Fibroblast of skin of right quadriceps (primary cell): ENCODE measurements at regions not wholly inside any gene's neighbourhood (a gene's known extent, or its start where the extent isn't known, plus 50 kb on each side); places are given as distances from the start of the nearest gene placed in this dataset.
A peak's percentile ranks its signal among the peaks of the same experiment; 100 is the strongest.
"Not testable (repeated sequence)": the region's sequence is repeated elsewhere in the genome, so short reads cannot be mapped to it uniquely, and the experiment has no call there.

Experiments used
- DNase-seq: peaks from one replicate; pipeline ENCODE4 v3.0.0-alpha.2; 2013

DNA sequence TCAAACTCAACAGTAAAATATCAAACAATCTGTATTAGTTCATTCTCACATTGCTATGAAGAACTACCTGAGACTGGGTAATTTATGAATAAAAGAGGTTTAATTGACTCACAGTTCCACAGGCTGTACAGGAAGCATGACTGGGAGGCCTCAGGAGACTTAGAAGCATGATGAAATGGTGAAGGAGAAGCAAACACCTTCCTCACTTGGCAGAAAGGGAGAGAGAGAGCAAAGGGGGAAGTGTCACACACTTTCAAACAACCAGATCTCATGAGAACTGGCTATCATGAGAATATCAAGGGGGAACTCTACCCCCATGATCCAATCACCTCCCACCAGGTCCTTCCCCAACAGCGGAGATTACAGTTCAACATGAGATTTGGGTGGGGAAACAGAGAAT, 198.5 kb upstream of the CRIM1 start:
- not testable (repeated sequence) for DNase-seq

GRCh38 chr2:36147670-36148390, 207.7 kb upstream of the CRIM1 start:
- no peak for DNase-seq

DNA sequence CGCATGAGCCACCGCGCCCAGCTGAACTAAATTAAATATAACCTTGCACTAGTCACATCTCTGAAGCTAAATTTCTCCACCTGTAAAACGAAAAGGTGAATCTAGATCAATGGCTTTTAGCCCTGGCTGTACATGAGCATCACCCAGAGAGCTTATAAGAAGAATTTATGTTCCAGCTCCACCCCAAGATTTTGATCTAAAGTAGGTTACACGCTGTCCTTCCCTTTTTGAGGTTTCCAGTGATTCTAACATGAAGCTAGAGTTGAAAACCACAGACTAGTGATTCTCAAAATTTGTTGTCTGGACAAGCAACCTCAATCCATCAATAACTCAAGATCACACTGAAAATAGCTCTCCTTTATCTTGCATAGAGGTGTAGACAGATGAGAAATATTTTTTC, 208.8 kb upstream of the CRIM1 start:
- no peak for DNase-seq

DNA sequence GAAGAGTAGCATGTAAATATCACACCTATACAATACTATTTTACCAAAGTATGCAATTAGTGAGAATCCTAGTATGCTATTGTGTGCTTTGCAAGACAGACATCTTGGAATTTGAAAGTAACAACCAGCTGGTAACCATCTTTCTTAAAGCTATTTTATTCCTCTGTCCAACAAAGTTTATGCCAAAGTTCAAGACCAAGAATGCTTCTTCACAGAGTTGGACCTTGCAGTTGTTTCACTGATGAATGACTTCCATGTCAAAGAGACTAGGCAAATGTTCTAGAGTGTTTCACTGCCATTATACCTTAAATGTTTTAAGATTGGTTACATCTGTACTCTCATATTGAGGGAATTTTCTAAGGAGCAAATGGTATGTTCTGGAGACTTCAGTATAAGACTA, 215.2 kb upstream of the CRIM1 start:
- no peak for DNase-seq

DNA sequence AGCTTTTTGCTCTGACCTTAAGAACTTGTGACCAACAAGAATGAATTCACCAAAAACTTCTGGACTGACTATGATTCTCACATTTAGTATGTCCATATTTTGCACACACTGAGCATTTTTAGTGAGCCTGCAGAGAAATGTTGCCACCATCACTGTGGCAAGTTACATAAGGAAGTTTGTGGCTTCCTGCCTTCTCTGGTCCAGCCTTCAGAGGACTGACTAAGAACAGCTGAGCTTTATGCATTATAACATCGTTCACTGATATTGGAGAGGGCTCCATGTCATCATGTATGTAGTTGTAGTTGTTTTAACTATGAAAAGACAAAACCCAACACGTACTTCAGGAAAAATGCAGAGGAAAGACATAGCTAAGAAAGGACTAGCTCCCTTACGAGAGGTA, 218.0 kb upstream of the CRIM1 start:
- no peak for DNase-seq

- no peak for DNase-seq
These were observed 221.3 kb upstream of the CRIM1 start for GRCh38 chr2:36134281-36134680.

- no peak for DNase-seq
These were observed 227.2 kb upstream of the CRIM1 start for GRCh38 chr2:36128359-36128758.

GRCh38 chr2:36125702-36126101, 229.9 kb upstream of the CRIM1 start:
- DNase-seq: no peak

DNA sequence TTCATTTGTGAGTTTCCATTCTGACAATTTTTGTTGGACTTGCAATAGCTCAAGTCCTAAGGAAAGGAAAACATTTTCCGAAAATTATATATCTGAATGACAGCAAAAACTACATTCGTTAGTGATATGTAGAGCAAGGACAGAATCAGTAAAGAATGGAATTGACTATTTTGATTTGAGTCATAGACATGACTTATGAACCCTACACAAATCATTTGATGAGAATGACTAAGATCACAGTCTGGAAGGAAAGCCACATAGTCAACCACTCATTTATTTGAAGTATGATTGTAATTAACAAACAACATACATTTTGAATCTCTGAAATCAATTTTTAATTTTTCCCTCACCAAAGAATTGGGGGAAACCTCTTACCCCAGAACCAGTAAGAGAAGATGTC, 231.6 kb upstream of the CRIM1 start:
- DNase-seq: no peak

- no peak for DNase-seq
These were observed 258.6 kb upstream of the CRIM1 start for GRCh38 chr2:36097022-36097421.

DNA sequence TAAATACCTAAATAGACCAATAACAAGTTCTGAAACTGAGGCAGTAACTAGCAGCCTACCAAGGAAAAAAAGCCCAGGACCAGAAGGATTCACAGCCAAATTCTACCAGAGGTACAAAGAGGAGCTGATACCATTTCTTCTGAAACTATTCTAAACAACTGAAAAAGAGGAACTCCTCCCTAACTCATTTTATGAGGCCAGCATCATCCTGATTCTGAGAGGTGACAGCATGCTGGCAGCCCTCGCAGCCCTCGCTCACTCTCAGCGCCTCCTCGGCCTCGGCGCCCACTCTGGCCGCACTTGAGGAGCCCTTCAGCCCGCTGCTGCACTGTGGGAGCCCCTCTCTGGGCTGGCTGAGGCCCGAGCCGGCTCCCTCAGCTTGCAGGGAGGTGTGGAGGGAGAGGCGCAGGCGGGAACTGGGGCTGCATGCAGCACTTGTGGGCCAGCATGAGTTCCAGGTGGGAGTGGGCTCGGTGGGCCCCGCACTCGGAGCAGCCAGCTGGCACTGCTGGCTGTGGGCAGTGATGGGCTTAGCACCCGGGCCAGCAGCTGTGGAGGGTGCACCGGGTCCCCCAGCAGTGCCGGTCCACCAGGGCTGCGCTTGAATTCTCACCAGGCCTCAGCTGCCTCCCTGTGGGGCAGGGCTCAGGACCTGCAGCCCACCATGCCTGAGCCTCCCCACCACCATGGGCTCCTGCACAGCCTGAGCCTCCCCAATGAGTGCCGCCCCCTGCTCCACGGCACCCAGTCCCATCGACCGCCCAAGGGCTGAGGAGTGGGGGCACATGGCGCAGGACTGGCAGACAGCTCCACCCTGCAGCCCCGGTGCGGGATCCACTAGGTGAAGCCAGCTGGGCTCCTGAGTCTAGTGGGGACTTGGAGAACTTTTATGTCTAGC, 263.5 kb upstream of the CRIM1 start:
- DNase-seq: not testable (repeated sequence)

DNA sequence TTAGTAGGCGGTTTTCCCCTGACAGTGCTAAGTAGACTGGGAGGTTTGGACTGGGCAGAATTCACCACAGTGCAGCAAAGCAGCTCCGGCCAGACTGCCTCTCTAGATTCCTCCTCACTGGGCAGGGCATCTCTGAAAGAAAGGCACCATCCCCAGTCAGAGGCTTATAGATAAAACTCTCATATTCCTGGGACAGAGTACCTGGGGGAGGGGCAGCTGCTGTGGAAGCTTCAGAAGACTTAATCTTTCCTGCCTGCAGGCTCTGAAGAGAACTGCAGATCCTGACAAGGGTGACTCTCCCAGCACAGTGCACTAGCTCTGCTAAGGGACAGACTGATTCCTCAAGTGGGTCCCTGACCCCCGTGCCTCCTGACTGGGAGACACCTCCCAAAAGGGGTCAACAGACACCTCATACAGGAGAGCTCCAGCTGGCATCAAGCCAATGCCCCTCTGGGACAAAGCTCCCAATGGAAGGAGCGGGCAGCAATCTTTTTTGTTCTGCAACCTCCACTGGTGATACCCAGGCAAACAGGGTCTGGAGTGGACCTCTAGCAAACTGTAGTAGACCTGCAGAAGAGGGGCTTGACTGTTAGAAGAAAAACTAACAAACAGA, 266.8 kb upstream of the CRIM1 start:
- no peak for DNase-seq

- no peak for DNase-seq
These were observed 268.2 kb upstream of the CRIM1 start for GRCh38 chr2:36087344-36087743.

GRCh38 chr2:36079793-36080192, 275.8 kb upstream of the CRIM1 start:
- no peak for DNase-seq

DNA sequence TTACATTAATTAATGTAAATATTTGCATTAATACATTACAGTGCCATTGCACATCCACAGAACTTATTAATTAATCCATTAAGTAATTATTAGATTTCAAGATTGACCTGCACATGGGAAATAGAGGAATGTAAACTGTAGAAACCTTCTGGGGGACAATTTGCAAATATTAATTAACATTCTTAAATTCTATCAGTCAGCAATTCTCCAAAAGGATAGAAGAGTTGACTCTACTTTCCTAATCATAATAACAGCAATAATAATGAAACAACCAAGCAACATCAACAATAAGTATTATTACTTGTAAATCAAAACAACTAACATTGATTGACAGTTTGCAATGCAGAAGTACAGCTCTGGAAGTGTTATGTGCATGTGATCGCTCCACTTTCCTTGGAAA, 281.6 kb upstream of the CRIM1 start:
- no peak for DNase-seq

- DNase-seq: no peak
These were observed 283.9 kb upstream of the CRIM1 start for GRCh38 chr2:36071698-36072097.

- no peak for DNase-seq
These were observed 286.5 kb upstream of the CRIM1 start for GRCh38 chr2:36069074-36069473.

DNA sequence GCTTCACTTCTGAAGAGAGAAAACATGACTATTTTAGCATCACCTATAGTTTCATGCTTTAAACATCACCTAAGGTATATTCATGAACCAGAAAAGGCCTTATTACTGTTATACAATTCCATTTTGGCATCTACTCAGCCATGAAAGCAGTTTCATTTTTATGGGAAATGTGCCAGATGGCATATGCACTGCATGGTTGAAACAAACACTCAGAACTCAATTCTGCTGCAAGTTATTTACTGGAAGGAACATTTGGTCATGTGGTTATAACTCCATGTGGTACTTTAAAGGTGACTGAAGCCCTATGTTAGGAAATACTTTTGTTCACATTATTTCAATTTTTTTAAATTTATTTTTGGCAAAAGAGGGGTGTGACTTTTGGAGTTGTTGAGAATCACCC, 287.5 kb upstream of the CRIM1 start:
- no peak for DNase-seq

- no peak for DNase-seq
These were observed 295.4 kb upstream of the CRIM1 start for GRCh38 chr2:36060133-36060532.

DNA sequence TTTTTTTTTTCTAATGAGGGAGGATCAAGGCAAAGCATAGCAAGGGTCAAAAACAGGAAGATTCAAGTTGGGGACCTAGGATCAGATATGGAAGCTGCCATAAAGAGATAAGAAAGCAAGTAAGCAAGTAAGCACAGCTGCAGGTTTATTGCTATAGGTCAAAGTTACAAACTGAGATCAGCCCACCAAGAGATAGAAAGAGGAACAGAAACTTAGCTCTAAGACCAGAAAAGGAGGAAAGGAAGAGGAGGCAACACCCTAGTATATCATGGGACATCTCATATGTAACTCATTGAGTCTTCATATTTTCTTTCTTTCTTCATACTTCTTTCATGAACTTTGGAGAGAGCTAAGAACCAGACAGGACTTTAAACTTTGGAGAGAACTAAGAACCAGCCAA, 295.9 kb upstream of the CRIM1 start:
- no peak for DNase-seq

DNA sequence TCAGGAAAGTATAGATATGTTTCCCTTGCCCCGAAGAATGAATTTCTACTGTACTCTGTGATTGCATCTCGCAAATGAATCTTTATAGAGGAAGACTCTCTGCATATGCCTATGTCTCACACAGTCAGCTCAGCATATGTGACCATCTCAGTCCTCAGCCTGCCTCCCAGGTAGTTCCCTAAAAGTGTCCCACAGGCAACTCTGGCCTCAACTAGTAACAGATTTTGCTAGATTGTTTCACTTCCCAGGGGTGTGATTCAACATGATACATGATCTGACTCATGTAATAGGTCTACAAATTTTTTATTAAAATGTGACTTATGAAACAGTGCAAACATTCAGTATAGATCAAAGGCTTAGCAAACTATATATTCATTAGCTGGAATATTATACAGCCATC, 296.6 kb upstream of the CRIM1 start:
- peak; percentile 3 for DNase-seq

GRCh38 chr2:36058076-36058475, 297.5 kb upstream of the CRIM1 start:
- no peak for DNase-seq

- no peak for DNase-seq
These were observed 302.8 kb upstream of the CRIM1 start for GRCh38 chr2:36052819-36053218.

GRCh38 chr2:36044411-36044810, 311.2 kb upstream of the CRIM1 start:
- no peak for DNase-seq
